AG09319 (cell line): ENCODE measurements at regions not wholly inside any gene's neighbourhood (a gene's known extent, or its start where the extent isn't known, plus 50 kb on each side); places are given as distances from the start of the nearest gene placed in this dataset.

ENCODE experiments used
- DNase-seq: peaks from one replicate; pipeline ENCODE4 v3.0.0-alpha.2; 2010; ENCODE audit warnings: low read depth; ENCODE audit errors: extremely low read depth
- CTCF ChIP-seq: IDR thresholded peaks from 2 replicates; pipeline ENCODE4 v1.5.1; 2011; ENCODE audit warnings: low read depth, mild to moderate bottlenecking, inconsistent platforms, low read length, moderate library complexity

GRCh38 chr16:85206472-85207356, 94.4 kb upstream of the CIBAR2 start:
- TF ChIP-seq CTCF: no peak
- DNase-seq: no peak

GRCh38 chr16:85207357-85207921, 95.2 kb upstream of the CIBAR2 start:
- DNase-seq: no peak
- TF ChIP-seq CTCF: no peak

- no peak for DNase-seq
- no peak for TF ChIP-seq CTCF
These were observed 95.9 kb upstream of the CIBAR2 start for GRCh38 chr16:85208181-85208580.

- TF ChIP-seq CTCF: no peak
- no peak for DNase-seq
These were observed 96.6 kb upstream of the CIBAR2 start for GRCh38 chr16:85208643-85209520.

- no peak for DNase-seq
- TF ChIP-seq CTCF: no peak
These were observed 97.4 kb upstream of the CIBAR2 start for GRCh38 chr16:85209526-85210121.

GRCh38 chr16:85210423-85211169, 98.3 kb upstream of the CIBAR2 start:
- TF ChIP-seq CTCF: no peak
- no peak for DNase-seq
